HAP-1 (cell line): ENCODE measurements at regions not wholly inside any gene's neighbourhood (a gene's known extent, or its start where the extent isn't known, plus 50 kb on each side); places are given as distances from the start of the nearest gene placed in this dataset.

Source experiments
- DNase-seq, 2 experiments: peaks; one replicate each; pipeline ENCODE4 v3.0.0-alpha.2; 2016 to 2020; ENCODE audit warnings: low spot score in 2 of 2
- H3K27me3 ChIP-seq: fragments of 250-450 bp; sonication (Bioruptor Pico); 2 replicates; pipeline ENCODE4 v1.5.1; 2020; ENCODE audit warnings: low read depth, mild to moderate bottlenecking, moderate library complexity
- H3K36me3 ChIP-seq: fragments of 250-450 bp; sonication (Bioruptor Pico); replicated peaks from 2 replicates; pipeline ENCODE4 v1.5.1; 2020; ENCODE audit warnings: mild to moderate bottlenecking
- H3K4me1 ChIP-seq: fragments of 250-450 bp; sonication (Bioruptor Pico); 2 replicates; pipeline ENCODE4 v1.5.1; 2020; ENCODE audit warnings: mild to moderate bottlenecking
- H3K4me3 ChIP-seq: fragments of 250-450 bp; sonication (Bioruptor Pico); 2 replicates; pipeline ENCODE4 v1.5.1; 2020; ENCODE audit warnings: mild to moderate bottlenecking, moderate library complexity
- H3K9me3 ChIP-seq: fragments of 250-450 bp; sonication (Bioruptor Pico); 2 replicates; pipeline ENCODE4 v1.5.1; 2020; ENCODE audit warnings: mild to moderate bottlenecking, moderate library complexity
- in situ Hi-C: fragments of 300-500 bp; cut with MboI; formaldehyde crosslinking; loops from 3 replicates; pipeline ENCODE4 v1.14.3; 2020; ENCODE audit warnings: low sequenced_read_pairs, inconsistent platforms, mixed read lengths

DNA sequence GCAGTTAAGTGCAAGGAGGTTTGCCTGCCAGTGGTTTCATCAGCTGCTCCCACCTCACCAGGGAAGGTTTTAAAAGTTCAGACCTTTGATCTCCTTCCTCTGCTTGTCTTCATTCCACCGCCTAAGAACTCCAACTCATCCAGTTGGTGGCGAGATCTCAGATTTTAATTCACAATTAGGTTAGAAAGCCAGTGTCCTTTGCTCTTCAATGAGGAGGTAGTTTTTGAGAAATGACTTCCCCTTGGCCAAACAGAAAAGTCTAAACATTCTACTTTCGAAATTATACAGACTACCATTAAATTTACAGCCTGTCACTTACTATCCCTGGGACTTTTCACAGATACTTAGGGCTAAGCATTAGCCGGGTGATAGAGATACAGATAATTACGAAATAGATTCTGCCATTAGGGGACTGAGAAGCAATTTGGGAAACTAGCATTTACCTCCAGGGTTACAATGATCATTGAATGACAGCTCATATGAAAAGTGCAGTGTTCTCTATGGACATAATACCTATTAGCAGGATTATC, 513.4 kb upstream of the GHITM start:
- in situ Hi-C loops = no loop called here
- H3K27me3 ChIP-seq = no peaks in the 10 kb centered on the region
- no peaks in the 10 kb centered on the region for H3K9me3 ChIP-seq
- H3K4me3 ChIP-seq = no peak overlapping the region
- DNase-seq = peak in 1 of 2 experiments; percentile 28
- H3K36me3 ChIP-seq = no peaks in the 10 kb centered on the region
- no peaks in the 10 kb centered on the region for H3K4me1 ChIP-seq

DNA sequence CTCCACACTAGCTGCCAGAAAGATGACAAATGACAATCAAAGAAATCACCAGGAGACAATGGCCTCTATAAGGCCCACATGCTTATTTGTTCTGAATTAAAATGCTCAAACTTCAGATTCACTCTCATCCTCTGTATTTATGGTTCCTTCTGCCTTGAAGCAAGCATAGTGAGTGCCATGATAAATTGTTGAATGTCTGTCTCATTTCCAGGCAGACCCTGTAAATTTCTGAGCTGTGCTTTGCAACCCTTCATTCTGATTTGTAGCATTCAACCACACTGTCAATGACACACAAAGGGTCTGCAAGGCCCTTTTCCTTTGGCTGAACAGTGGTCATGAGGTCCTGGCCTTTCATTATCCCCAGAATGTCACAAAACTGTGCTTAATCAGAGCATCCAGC, 506.6 kb upstream of the GHITM start:
- no peak overlapping the region for H3K4me3 ChIP-seq
- in situ Hi-C loops = no loop called here
- no peak for DNase-seq

GRCh38 chr10:83633547-83633946, 505.8 kb upstream of the GHITM start:
- H3K9me3 ChIP-seq = no peaks in the 10 kb centered on the region
- no peaks in the 10 kb centered on the region for H3K4me1 ChIP-seq
- H3K27me3 ChIP-seq = no peaks in the 10 kb centered on the region
- in situ Hi-C loops = no loop called here
- DNase-seq = no peak
- no peak overlapping the region for H3K4me3 ChIP-seq
- H3K36me3 ChIP-seq = no peaks in the 10 kb centered on the region

More for the DNA sequence above, 506.6 kb upstream of the GHITM start:
- H3K27me3 ChIP-seq = no peaks in the 10 kb centered on the region
- H3K4me1 ChIP-seq = no peaks in the 10 kb centered on the region
- no peaks in the 10 kb centered on the region for H3K9me3 ChIP-seq
- no peaks in the 10 kb centered on the region for H3K36me3 ChIP-seq

DNA sequence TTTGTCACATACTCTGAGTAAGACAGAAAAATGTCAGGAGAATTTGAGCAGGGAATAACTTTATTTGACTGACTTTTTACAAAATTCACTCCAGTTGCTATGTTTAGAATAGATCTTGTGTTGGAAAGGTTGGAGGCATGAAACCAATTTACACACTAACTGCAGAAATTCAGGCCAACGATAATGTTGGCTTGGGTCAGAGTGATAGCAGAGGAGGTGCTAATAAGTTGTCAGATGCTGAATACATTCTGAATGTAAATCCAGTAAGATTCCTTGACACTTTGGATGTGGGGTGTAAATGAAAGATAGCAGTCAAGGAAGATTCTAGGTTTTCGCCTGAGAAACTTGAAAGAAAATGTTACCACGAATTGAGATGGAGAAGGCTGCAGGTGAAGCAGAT, 502.5 kb upstream of the GHITM start:
- H3K27me3 ChIP-seq = no peaks in the 10 kb centered on the region
- H3K4me3 ChIP-seq = no peak overlapping the region
- DNase-seq = no peak
- no peaks in the 10 kb centered on the region for H3K4me1 ChIP-seq
- in situ Hi-C loops = no loop called here
- no peaks in the 10 kb centered on the region for H3K9me3 ChIP-seq
- H3K36me3 ChIP-seq = no peaks in the 10 kb centered on the region

DNA sequence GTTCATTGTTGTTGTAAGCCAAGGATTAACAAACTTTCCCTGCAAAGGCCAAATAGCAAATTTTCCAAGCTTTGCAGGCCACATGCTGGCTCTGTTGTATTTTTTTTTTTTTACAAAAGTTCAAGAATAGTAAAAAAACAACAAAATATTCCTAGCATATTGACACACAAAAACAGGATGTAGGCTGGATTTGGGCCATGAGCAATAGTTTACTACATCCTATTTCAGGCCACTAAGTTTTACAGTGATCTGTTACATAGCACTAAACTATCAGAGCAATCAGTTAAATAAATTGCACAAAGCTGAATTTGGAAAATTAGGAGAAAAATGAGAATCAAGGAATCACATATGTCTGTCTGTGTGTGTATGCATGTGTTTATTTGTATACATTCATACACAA, 491.8 kb upstream of the GHITM start:
- in situ Hi-C loops = no loop called here

GRCh38 chr10:83648201-83648600, 491.1 kb upstream of the GHITM start:
- no peak for DNase-seq
- in situ Hi-C loops = no loop called here
- no peaks in the 10 kb centered on the region for H3K4me1 ChIP-seq

More for the DNA sequence above, 491.8 kb upstream of the GHITM start:
- H3K27me3 ChIP-seq = no peaks in the 10 kb centered on the region
- no peaks in the 10 kb centered on the region for H3K4me1 ChIP-seq
- no peaks in the 10 kb centered on the region for H3K9me3 ChIP-seq
- H3K36me3 ChIP-seq = no peaks in the 10 kb centered on the region
- H3K4me3 ChIP-seq = no peak overlapping the region
- no peak for DNase-seq

GRCh38 chr10:83649471-83649870, 489.8 kb upstream of the GHITM start:
- DNase-seq = no peak
- in situ Hi-C loops = no loop called here
- Histone ChIP-seq H3K4me3 (no peak overlapping the region), H3K9me3 (no peaks in the 10 kb centered on the region), H3K36me3 (no peaks in the 10 kb centered on the region), H3K27me3 (no peaks in the 10 kb centered on the region), H3K4me1 (no peaks in the 10 kb centered on the region)

More at GRCh38 chr10:83648201-83648600, 491.1 kb upstream of the GHITM start:
- H3K36me3 ChIP-seq = no peaks in the 10 kb centered on the region
- no peak overlapping the region for H3K4me3 ChIP-seq
- H3K27me3 ChIP-seq = no peaks in the 10 kb centered on the region
- no peaks in the 10 kb centered on the region for H3K9me3 ChIP-seq

- Histone ChIP-seq H3K9me3 (no peaks in the 10 kb centered on the region), H3K4me3 (no peak overlapping the region), H3K4me1 (no peaks in the 10 kb centered on the region), H3K36me3 (no peaks in the 10 kb centered on the region), H3K27me3 (no peaks in the 10 kb centered on the region)
- no peak for DNase-seq
- in situ Hi-C loops = no loop called here
These were observed 484.6 kb upstream of the GHITM start for GRCh38 chr10:83654689-83655088.

- Histone ChIP-seq H3K9me3 (no peaks in the 10 kb centered on the region), H3K4me1 (no peaks in the 10 kb centered on the region; the same call in 1 of the 2 replicates), H3K4me3 (no peak overlapping the region), H3K27me3 (no peaks in the 10 kb centered on the region), H3K36me3 (no peaks in the 10 kb centered on the region)
- in situ Hi-C loops = no loop called here
- no peak for DNase-seq
These were observed 482.4 kb upstream of the GHITM start for GRCh38 chr10:83656924-83657323.

- H3K4me1 ChIP-seq = no peaks in the 10 kb centered on the region; the same call in 1 of the 2 replicates
- no peaks in the 10 kb centered on the region for H3K9me3 ChIP-seq
- DNase-seq = no peak
- in situ Hi-C loops = no loop called here
- no peak overlapping the region for H3K4me3 ChIP-seq
- H3K36me3 ChIP-seq = no peaks in the 10 kb centered on the region
- H3K27me3 ChIP-seq = no peaks in the 10 kb centered on the region
These were observed 481.8 kb upstream of the GHITM start for GRCh38 chr10:83657487-83657886.

- Histone ChIP-seq H3K27me3 (no peaks in the 10 kb centered on the region), H3K9me3 (no peaks in the 10 kb centered on the region), H3K4me1 (no peaks in the 10 kb centered on the region; the same call in 1 of the 2 replicates), H3K36me3 (no peaks in the 10 kb centered on the region), H3K4me3 (no peak overlapping the region)
- no peak for DNase-seq
- in situ Hi-C loops = no loop called here
These were observed 475.4 kb upstream of the GHITM start for GRCh38 chr10:83663918-83664317.

DNA sequence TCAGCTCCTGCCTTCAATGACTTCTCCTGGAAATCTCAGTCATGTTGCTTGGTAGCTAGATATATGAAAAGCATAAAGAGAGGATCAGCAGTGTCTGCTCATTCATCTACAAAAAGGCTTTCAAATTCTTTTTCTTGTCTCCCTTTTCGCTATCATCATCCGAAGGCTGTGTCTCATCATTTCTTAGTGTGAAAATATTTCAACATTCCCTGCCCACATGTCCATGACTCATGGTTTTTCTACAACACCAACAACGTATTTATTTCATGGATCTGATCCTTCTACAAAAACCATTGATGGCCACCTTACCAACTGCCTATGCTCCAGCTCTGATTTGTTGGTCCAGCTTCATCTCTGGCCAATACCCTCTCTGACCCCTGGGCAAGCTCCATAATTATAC, 472.5 kb upstream of the GHITM start:
- Histone ChIP-seq H3K4me1 (no peaks in the 10 kb centered on the region; the same call in 1 of the 2 replicates), H3K4me3 (no peak overlapping the region), H3K9me3 (no peaks in the 10 kb centered on the region), H3K36me3 (no peaks in the 10 kb centered on the region), H3K27me3 (no peaks in the 10 kb centered on the region)
- DNase-seq = no peak
- in situ Hi-C loops = no loop called here

GRCh38 chr10:83667594-83667993, 471.7 kb upstream of the GHITM start:
- in situ Hi-C loops = no loop called here
- no peak for DNase-seq
- H3K4me3 ChIP-seq = no peak overlapping the region
- no peaks in the 10 kb centered on the region for H3K27me3 ChIP-seq
- no peaks in the 10 kb centered on the region for H3K4me1 ChIP-seq
- H3K9me3 ChIP-seq = no peaks in the 10 kb centered on the region
- H3K36me3 ChIP-seq = no peaks in the 10 kb centered on the region

DNA sequence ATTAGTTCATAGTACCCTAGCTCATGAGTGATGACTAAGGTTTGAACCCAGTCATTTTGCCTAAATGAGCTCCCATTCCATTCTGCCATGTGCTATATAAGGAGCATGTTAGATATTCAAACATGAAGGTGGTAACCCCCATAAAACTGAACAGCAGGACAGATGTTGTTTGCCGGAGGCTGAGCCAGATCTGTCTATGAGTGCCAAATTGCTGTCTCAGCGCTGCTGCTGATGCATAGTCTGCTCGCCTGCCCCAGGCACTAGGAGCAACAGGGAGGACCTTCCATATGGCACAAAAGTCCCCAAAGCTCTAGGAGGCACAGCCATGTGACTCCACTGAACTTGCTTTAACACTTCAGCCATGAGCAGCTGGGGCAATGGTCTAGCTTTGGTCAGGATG, 466.0 kb upstream of the GHITM start:
- Histone ChIP-seq H3K9me3 (no peaks in the 10 kb centered on the region), H3K27me3 (no peaks in the 10 kb centered on the region), H3K4me3 (no peak overlapping the region), H3K4me1 (no peaks in the 10 kb centered on the region; the same call in 1 of the 2 replicates), H3K36me3 (no peaks in the 10 kb centered on the region)
- no peak for DNase-seq
- in situ Hi-C loops = no loop called here

DNA sequence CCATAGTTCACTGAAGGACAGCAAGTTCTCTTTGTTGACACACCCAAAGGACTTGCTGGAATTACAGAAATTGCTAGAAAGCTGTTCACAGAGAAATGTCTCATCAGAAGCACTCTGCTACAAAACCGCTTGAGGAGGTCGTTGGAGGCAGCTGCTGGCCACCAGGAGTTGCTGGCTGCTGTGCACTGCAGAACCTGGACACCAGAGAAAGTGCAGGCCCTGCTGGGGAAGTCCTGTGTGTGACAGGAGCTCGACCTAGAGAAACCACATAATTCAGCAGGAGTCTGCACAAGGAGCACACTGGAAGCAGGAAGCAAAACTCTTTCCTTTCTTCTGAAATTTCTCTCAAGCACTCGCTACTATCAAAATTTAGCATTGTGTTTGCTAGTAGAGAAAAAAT, 461.5 kb upstream of the GHITM start:
- Histone ChIP-seq H3K9me3 (no peaks in the 10 kb centered on the region), H3K4me1 (no peaks in the 10 kb centered on the region; the same call in 1 of the 2 replicates), H3K36me3 (no peaks in the 10 kb centered on the region), H3K27me3 (no peaks in the 10 kb centered on the region), H3K4me3 (no peak overlapping the region)
- no peak for DNase-seq
- in situ Hi-C loops = no loop called here
